ENCODE measurements at regions not wholly inside any gene's neighbourhood (a gene's known extent, or its start where the extent isn't known, plus 50 kb on each side); places are given as distances from the start of the nearest gene placed in this dataset.

DNA sequence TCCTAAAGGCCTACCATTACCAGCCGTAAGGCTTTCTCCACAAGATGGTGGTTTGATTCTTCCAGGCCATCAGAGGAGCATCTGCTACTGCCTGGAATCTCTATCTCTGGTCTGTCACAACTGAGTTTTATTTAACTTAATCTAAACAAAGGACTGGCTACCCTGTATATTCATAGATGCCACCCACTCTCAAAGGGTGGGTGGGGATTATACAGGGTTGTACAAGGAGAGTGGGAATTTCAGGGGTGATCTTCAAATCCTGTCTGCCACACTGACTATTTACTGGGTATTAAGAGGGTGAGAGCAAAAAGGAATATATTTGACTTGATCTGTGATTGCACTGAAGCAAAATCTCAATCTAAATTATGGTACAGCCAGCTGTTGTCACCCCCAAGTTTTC is 253.3 kb downstream of the MBNL1 start:
- ChIA-PET CTCF (interaction anchor here (0.9 kb wide), 1 partner anchor 50 kb away, joined by 3 read pairs; no protein-coding TSS in a partner anchor), POLR2A (no interaction called here), RAD21 (ENCODE audit: low non-redundant PET in 1 of 2, low total read pairs in 2 of 2, uncharacterized antibody in 2 of 2, unreplicated experiment in 2 of 2) (no interaction called here)
- Histone ChIP-seq H4K20me1 (ENCODE audit: insufficient read depth) (no peaks in the 10 kb centered on the region), H3K27me3 (ENCODE audit: insufficient read depth, low read length) (no peaks in the 10 kb centered on the region), H3K9ac (ENCODE audit: low read length) (no peak overlapping the region), H3K4me1 (ENCODE audit: control insufficient read depth in 1 of 2, insufficient read depth in 2 of 2, low read length in 2 of 2) (no peaks in the 10 kb centered on the region), H3K4me3 (replicated peaks in 1 of 2; ENCODE audit: low read depth in 1 of 2, low read length in 2 of 2) (no peak overlapping the region), H3K9me3 (ENCODE audit: control insufficient read depth in 1 of 2, insufficient read depth in 1 of 2, low read depth in 1 of 2, low read length in 2 of 2) (no peaks in the 10 kb centered on the region), H3K4me2 (ENCODE audit: low read length) (no peak overlapping the region), H3K79me2 (ENCODE audit: insufficient read depth, low read length) (no peaks in the 10 kb centered on the region), H3K27ac (ENCODE audit: low read depth, low read length) (no peak overlapping the region), H3K36me3 (ENCODE audit: control insufficient read depth in 1 of 2, insufficient read depth in 2 of 2, low read length in 2 of 2) (no peaks in the 10 kb centered on the region), H3K9me2 (ENCODE audit: insufficient read depth) (no peaks in the 10 kb centered on the region), H2AFZ (ENCODE audit: low read depth, low read length, poor library complexity, severe bottlenecking) (no peak overlapping the region)
- no TSS peak for BruUV-seq (replicated peaks)
- DNase-seq (ENCODE audit: low read depth, low spot score) (no peak), ATAC-seq (no peak)
- no peak for TF ChIP-seq POLR2A (IDR thresholded peaks at IDR 0.05; ENCODE audit: borderline replicate concordance, extremely low read depth, insufficient read depth, insufficient read length)
- no peak for TF ChIP-seq EGR1 (IDR thresholded peaks at IDR 0.05; ENCODE audit: low read depth)
- no peak for TF ChIP-seq ZNF274 (IDR thresholded peaks at IDR 0.05; ENCODE audit: low read depth, low read length)
- no peak for TF ChIP-seq FOSL1 (IDR thresholded peaks at IDR 0.05; ENCODE audit: low read depth)
- TF ChIP-seq, protein P1, sequence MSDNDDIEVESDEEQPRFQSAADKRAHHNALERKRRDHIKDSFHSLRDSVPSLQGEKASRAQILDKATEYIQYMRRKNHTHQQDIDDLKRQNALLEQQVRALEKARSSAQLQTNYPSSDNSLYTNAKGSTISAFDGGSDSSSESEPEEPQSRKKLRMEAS (IDR thresholded peaks at IDR 0.05) = no peak
- TF ChIP-seq, protein P2, sequence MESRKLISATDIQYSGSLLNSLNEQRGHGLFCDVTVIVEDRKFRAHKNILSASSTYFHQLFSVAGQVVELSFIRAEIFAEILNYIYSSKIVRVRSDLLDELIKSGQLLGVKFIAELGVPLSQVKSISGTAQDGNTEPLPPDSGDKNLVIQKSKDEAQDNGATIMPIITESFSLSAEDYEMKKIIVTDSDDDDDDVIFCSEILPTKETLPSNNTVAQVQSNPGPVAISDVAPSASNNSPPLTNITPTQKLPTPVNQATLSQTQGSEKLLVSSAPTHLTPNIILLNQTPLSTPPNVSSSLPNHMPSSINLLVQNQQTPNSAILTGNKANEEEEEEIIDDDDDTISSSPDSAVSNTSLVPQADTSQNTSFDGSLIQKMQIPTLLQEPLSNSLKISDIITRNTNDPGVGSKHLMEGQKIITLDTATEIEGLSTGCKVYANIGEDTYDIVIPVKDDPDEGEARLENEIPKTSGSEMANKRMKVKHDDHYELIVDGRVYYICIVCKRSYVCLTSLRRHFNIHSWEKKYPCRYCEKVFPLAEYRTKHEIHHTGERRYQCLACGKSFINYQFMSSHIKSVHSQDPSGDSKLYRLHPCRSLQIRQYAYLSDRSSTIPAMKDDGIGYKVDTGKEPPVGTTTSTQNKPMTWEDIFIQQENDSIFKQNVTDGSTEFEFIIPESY (IDR thresholded peaks at IDR 0.05; ENCODE audit: extremely low read depth, insufficient replicate concordance, low read length) = no peak
- no peak for TF ChIP-seq RAD21 (IDR thresholded peaks at IDR 0.05; ENCODE audit: low read depth)
- TF ChIP-seq JUND (IDR thresholded peaks at IDR 0.05) = no peak
- TF ChIP-seq SRF (IDR thresholded peaks at IDR 0.05; ENCODE audit: low read depth) = no peak
- no peak for TF ChIP-seq EZH2 (IDR thresholded peaks at IDR 0.05)
- no peak for TF ChIP-seq YY1 (IDR thresholded peaks at IDR 0.05; ENCODE audit: extremely low read depth, insufficient replicate concordance, low read depth, low read length)
- intact Hi-C loops (cut with micrococcal nuclease) = loop anchor here (5.0 kb wide), 1 partner anchor 50 kb away; no protein-coding TSS in a partner anchor
